HepG2 (cell line): ENCODE measurements at regions not wholly inside any gene's neighbourhood (a gene's known extent, or its start where the extent isn't known, plus 50 kb on each side); places are given as distances from the start of the nearest gene placed in this dataset.

Source experiments
- ATAC-seq: fragments of 200-7000 bp; cut with Tn5 transposase; 3 replicates; pipeline ENCODE4 v1.9.1; 2020; ENCODE audit warnings: mild to moderate bottlenecking, moderate library complexity
- BruUV-seq: library from RNA; stranded (reverse); fragments of 400-500 nt; replicated peaks from 2 replicates; lab custom pipeline; 2021; lab: Mats Ljungman, UMichigan
- CTCF ChIA-PET: fragments of 300-600 bp; formaldehyde crosslinking; extraction: SDS; loops from one replicate; lab custom pipeline; 2021; ENCODE audit warnings: low total read pairs, inconsistent platforms, low intra/inter-chr PET ratio; lab: Yijun Ruan, JAX
- POLR2A ChIA-PET: fragments of 350-600 bp; sonication (Branson Sonifier 250); formaldehyde crosslinking; loops from one replicate; lab custom pipeline; 2020; ENCODE audit warnings: antibody characterized with exemption, inconsistent platforms; lab: Yijun Ruan, JAX
- DNase-seq: peaks from one replicate; pipeline ENCODE4 v3.0.0-alpha.2; 2015; ENCODE audit warnings: low spot score
- FAIRE-seq: peaks from 3 replicates; lab custom pipeline; 2011; peaks lifted over from hg19 to GRCh38; lab: Jason Lieb, UNC
- H2AFZ ChIP-seq: one replicate; pipeline ENCODE4 v1.6.1; 2011; ENCODE audit warnings: low read length, inconsistent platforms
- H3K27ac ChIP-seq: fragments of 300-600 bp; 3 replicates; pipeline ENCODE4 v1.8.0; 2011; ENCODE audit warnings: mixed run types, mild to moderate bottlenecking, mixed read lengths, low read length, inconsistent platforms; ENCODE audit not compliant: insufficient read depth; ENCODE audit errors: extremely low read length
- H3K27me3 ChIP-seq, 2 experiments: fragments of 200-600 bp in 1 of 2; 2 replicates in 1 of 2; 3 replicates in 1 of 2; pipeline versions ENCODE4 v1.6.0 to v1.8.0; 2011; ENCODE audit warnings: low read length in 2 of 2, mild to moderate bottlenecking in 2 of 2, moderate library complexity in 2 of 2, inconsistent platforms in 1 of 2; ENCODE audit not compliant: insufficient read depth in 2 of 2, control insufficient read depth in 1 of 2
- H3K36me3 ChIP-seq, 2 experiments: fragments of 200-600 bp in 1 of 2; replicated peaks in 1 of 2; 2 replicates in 1 of 2; 3 replicates in 1 of 2; pipeline versions ENCODE4 v1.5.1 to v1.8.0; 2011; ENCODE audit warnings: low read length in 2 of 2, inconsistent platforms in 1 of 2; ENCODE audit not compliant: insufficient read depth in 2 of 2, control insufficient read depth in 1 of 2
- H3K4me1 ChIP-seq: 2 replicates; pipeline ENCODE4 v1.5.1; 2012; ENCODE audit warnings: low read length, inconsistent platforms; ENCODE audit not compliant: insufficient read depth
- H3K4me2 ChIP-seq: 2 replicates; pipeline ENCODE4 v1.6.0; 2011; ENCODE audit warnings: low read depth, low read length, inconsistent platforms
- H3K4me3 ChIP-seq, 3 experiments: fragments of 200-600 bp in 1 of 3; sonication (generic), shearing (Covaris generic) in 1 of 3; replicated peaks in 1 of 3; 2 replicates each; pipeline ENCODE4 v1.5.1; 2011 to 2016; ENCODE audit warnings: low read length in 3 of 3, inconsistent platforms in 2 of 3, low read depth in 2 of 3, mild to moderate bottlenecking in 2 of 3, control low read depth in 1 of 3, mixed read lengths in 1 of 3; ENCODE audit not compliant: insufficient read depth in 1 of 3
- H3K79me2 ChIP-seq: one replicate; pipeline ENCODE4 v1.6.1; 2011; ENCODE audit warnings: low read length, inconsistent platforms; ENCODE audit not compliant: insufficient read depth
- H3K9ac ChIP-seq: 2 replicates; pipeline ENCODE4 v1.6.0; 2011; ENCODE audit warnings: mild to moderate bottlenecking, low read depth, low read length, inconsistent platforms; ENCODE audit not compliant: insufficient read depth
- H3K9me3 ChIP-seq: 2 replicates; pipeline ENCODE4 v1.5.1; 2012; ENCODE audit warnings: mild to moderate bottlenecking, low read length
- H4K20me1 ChIP-seq: 2 replicates; pipeline ENCODE4 v1.6.0; 2011; ENCODE audit warnings: inconsistent platforms, mild to moderate bottlenecking, low read length, moderate library complexity; ENCODE audit not compliant: insufficient read depth
- ATF3 ChIP-seq: sonication (generic); formaldehyde crosslinking; IDR thresholded peaks from 2 replicates; pipeline ENCODE4 v1.4.0; 2020; ENCODE audit warnings: missing genetic modification reagents
- CCAR2 ChIP-seq: fragments of 200-400 bp; formaldehyde crosslinking; optimal IDR thresholded peaks from 2 replicates; pipeline ENCODE3; 2018; ENCODE audit warnings: low read depth, mild to moderate bottlenecking, low read length, moderate library complexity
- HDAC1 ChIP-seq: sonication (generic); formaldehyde crosslinking; IDR thresholded peaks from 2 replicates; pipeline ENCODE4 v1.5.1; 2020; ENCODE audit warnings: mild to moderate bottlenecking, missing genetic modification reagents
- NR2F6 ChIP-seq, 2 experiments: IDR thresholded peaks; 2 replicates each; pipeline ENCODE4 v1.6.1; 2016; ENCODE audit warnings: antibody characterized with exemption in 1 of 2, mild to moderate bottlenecking in 1 of 2
- PAWR ChIP-seq: sonication (generic); formaldehyde crosslinking; IDR thresholded peaks from 2 replicates; pipeline ENCODE4 v1.4.0; 2020; ENCODE audit warnings: missing genetic modification reagents, mild to moderate bottlenecking, borderline replicate concordance
- SP2 ChIP-seq: sonication (generic); formaldehyde crosslinking; IDR thresholded peaks from 2 replicates; pipeline ENCODE4 v1.5.1; 2020; ENCODE audit warnings: mild to moderate bottlenecking, missing genetic modification reagents
- ZBED4 ChIP-seq: sonication (generic); formaldehyde crosslinking; IDR thresholded peaks from 2 replicates; pipeline ENCODE4 v1.4.0; 2020; ENCODE audit warnings: missing genetic modification reagents, borderline replicate concordance
- ZC3H4 ChIP-seq: sonication (generic); formaldehyde crosslinking; IDR thresholded peaks from 2 replicates; pipeline ENCODE4 v1.4.0; 2020; ENCODE audit warnings: missing genetic modification reagents, borderline replicate concordance
- ZNF30 ChIP-seq: sonication (generic); formaldehyde crosslinking; IDR thresholded peaks from 2 replicates; pipeline ENCODE4 v1.5.0; 2020; ENCODE audit warnings: mild to moderate bottlenecking, missing genetic modification reagents
- ZNF34 ChIP-seq: sonication (generic); formaldehyde crosslinking; IDR thresholded peaks from 2 replicates; pipeline ENCODE4 v1.4.0; 2020; ENCODE audit warnings: mild to moderate bottlenecking, missing genetic modification reagents, borderline replicate concordance
- ZNF451 ChIP-seq: sonication (generic); formaldehyde crosslinking; IDR thresholded peaks from 2 replicates; pipeline ENCODE4 v1.5.0; 2020; ENCODE audit warnings: mild to moderate bottlenecking, missing genetic modification reagents
- ZNF484 ChIP-seq: sonication (generic); formaldehyde crosslinking; IDR thresholded peaks from 2 replicates; pipeline ENCODE4 v1.5.1; 2020; ENCODE audit warnings: mild to moderate bottlenecking, low read depth, missing genetic modification reagents, borderline replicate concordance
- ZNF510 ChIP-seq: sonication (generic); formaldehyde crosslinking; IDR thresholded peaks from 2 replicates; pipeline ENCODE4 v1.4.0; 2020; ENCODE audit warnings: low read depth, mild to moderate bottlenecking, missing genetic modification reagents
- WGBS: methylation state at CpG from one replicate; pipeline ENCODE4 v1.1.6; 2017; ENCODE audit warnings: low lambda C conversion rate; 5-methylcytosine and 5-hydroxymethylcytosine counted together
- in situ Hi-C: cut with HindIII; loops from 2 replicates; pipeline ENCODE4 v1.10.0; 2017; ENCODE audit warnings: low pct_unique_long_range_greater_than_20kb; ENCODE audit not compliant: extremely low pct_ligation_motif_present
- intact Hi-C: fragments of 100-400 bp; cut with micrococcal nuclease; formaldehyde crosslinking; loops from one replicate; pipeline ENCODE4 v1.10.0; 2022; ENCODE audit not compliant: unreplicated experiment
- TF ChIP-seq, protein P1 (sequence below): sonication (generic); formaldehyde crosslinking; IDR thresholded peaks from 2 replicates; pipeline ENCODE4 v1.5.1; 2020; ENCODE audit warnings: missing genetic modification reagents, mild to moderate bottlenecking, borderline replicate concordance

- TF ChIP-seq ZNF34 (CRISPR knock-in tag) (no peak), ZNF451 (CRISPR knock-in tag) (no peak), NR2F6 (IDR thresholded peaks at IDR 0.05) (no peak), NR2F6 (CRISPR knock-in tag; IDR thresholded peaks at IDR 0.05) (no peak), SP2 (CRISPR knock-in tag) (no peak), ZBED4 (CRISPR knock-in tag) (no peak), CCAR2 (no peak), ZNF510 (no peak), PAWR (CRISPR knock-in tag) (no peak), ZNF484 (CRISPR knock-in tag) (no peak), ATF3 (CRISPR knock-in tag) (no peak), ZNF30 (no peak), ZC3H4 (no peak), HDAC1 (CRISPR knock-in tag) (no peak)
- TF ChIP-seq, protein P1, sequence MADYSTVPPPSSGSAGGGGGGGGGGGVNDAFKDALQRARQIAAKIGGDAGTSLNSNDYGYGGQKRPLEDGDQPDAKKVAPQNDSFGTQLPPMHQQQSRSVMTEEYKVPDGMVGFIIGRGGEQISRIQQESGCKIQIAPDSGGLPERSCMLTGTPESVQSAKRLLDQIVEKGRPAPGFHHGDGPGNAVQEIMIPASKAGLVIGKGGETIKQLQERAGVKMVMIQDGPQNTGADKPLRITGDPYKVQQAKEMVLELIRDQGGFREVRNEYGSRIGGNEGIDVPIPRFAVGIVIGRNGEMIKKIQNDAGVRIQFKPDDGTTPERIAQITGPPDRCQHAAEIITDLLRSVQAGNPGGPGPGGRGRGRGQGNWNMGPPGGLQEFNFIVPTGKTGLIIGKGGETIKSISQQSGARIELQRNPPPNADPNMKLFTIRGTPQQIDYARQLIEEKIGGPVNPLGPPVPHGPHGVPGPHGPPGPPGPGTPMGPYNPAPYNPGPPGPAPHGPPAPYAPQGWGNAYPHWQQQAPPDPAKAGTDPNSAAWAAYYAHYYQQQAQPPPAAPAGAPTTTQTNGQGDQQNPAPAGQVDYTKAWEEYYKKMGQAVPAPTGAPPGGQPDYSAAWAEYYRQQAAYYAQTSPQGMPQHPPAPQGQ (CRISPR knock-in tag), result no peak
- in situ Hi-C loops, result no loop called here
Measured at GRCh38 chr21:25334046-25334730, 273.1 kb downstream of the MRPL39 start.

More at GRCh38 chr21:25334046-25334730, 273.1 kb downstream of the MRPL39 start:
- FAIRE-seq (no peak), DNase-seq (no peak), ATAC-seq (no peak)
- H3K36me3 ChIP-seq, result no peaks in the 10 kb centered on the region
- 2% methylated on average over 6 of the region's 6 CpGs for WGBS
- no peak overlapping the region for H2AFZ ChIP-seq
- CTCF ChIA-PET, result no interaction called here
- peaks cover 82% of the 10 kb centered on the region for H3K9me3 ChIP-seq
- no peaks in the 10 kb centered on the region for H3K4me1 ChIP-seq
- H3K9ac ChIP-seq, result no peak overlapping the region
- no peaks in the 10 kb centered on the region for H4K20me1 ChIP-seq
- no peak overlapping the region for H3K27ac ChIP-seq
- BruUV-seq, result no TSS peak
- H3K4me2 ChIP-seq, result no peak overlapping the region
- intact Hi-C loops, result no loop called here
- POLR2A ChIA-PET, result no interaction called here
- H3K4me3 ChIP-seq, result no peak overlapping the region
- H3K79me2 ChIP-seq, result no peaks in the 10 kb centered on the region
- no peaks in the 10 kb centered on the region for H3K27me3 ChIP-seq
